GM19372 (cell line): ENCODE measurements at regions not wholly inside any gene's neighbourhood (a gene's known extent, or its start where the extent isn't known, plus 50 kb on each side); places are given as distances from the start of the nearest gene placed in this dataset.

Experiments used
- ATAC-seq: cut with Tn5 transposase; IDR thresholded peaks from one replicate; pipeline ENCODE4 v1.9.1; 2021; ENCODE audit warnings: mild to moderate bottlenecking, low read depth, moderate library complexity; ENCODE audit not compliant: unreplicated experiment

DNA sequence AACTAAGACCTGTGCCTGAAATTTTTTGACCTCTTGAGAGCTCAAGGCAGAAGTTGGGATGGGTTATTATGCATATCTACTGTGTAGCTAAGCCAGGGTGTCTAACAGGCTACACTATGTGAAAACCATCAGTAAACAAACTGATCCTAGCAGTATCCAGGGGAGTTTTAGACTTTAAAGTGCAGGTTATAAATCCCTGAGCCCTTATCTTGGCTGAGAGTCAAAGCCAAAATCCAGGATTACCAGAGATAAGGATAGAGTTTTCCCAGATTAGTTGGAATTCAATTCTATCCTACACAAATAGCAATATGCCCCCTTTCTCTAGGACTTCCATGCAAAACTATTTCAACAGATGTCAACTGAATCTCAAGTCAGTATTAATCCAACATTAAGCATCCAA lies 1229.7 kb downstream of the GRIK2 start:
- ATAC-seq, result no peak

DNA sequence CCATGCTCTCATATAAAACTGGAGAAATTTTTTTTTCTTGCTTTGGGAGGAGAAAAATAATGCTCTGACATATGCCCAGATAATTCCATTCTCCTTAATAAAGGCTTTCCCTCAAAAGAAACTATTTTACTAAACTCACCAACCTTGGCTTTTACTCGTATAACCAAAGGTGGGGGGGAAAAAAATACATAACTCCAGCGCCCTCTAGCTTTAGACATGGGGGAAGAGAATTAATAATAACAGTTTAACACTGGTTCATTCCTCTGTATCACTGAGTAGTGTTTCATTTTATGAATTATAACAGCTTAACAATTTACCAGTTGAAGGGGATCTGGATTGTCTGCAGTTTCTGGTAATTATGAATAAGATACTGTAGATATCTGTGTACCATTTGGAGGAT lies 1226.1 kb downstream of the GRIK2 start:
- no peak for ATAC-seq

DNA sequence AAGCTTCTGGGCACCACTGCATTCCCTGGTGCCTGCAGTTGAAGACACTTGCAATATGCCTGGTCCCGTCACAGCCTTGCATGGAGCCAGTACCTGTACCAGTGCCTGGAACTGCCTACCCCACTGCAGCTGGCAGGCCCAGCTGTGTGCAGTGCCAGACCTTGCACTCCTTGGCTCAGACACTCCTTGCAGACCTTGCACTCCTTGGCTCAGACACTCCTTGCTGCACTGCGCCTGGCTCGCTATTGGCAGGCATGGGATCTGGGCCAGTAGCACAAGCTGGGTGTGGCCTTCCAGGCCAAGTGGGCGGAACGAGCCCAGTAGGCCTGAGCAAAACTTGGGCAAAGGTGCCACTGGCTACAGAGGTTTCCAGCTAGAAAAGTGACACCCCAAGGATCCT lies 1189.1 kb downstream of the GRIK2 start:
- no peak for ATAC-seq

DNA sequence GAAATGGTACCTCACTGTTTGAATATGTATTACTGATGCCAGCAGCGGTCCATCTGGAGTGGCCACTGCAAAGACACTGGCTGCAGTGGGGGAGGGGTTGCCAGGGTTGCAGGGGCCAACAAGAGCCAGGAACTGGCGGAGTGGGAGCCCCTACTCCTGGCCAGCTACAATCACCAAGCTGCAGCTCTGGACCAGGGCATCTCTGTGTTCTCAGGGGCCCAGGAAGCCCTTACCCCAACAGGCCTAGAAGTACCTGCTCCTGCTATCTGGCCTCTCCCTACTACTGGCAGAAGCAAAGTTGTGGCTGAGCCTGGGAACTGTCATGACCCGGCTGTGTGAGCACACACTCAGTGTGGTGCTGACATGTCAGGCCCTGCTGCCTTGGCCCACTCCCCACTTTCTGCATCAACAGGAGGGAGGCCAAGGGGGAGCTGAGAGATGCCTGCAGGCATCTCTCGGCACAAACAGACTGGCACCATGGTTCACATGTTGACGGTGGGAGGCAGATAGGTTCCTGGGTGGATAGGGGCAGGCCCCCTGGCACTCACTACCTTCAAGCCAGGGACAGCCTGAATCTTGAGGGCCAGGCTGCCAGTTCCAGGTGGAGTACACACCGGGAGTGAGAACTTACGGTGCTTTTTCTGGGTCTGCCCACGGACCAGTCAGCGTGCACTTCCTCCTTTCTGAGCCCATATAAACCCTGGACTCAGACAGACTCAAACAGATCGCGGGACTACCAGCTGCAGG lies 1188.0 kb downstream of the GRIK2 start:
- no peak for ATAC-seq

DNA sequence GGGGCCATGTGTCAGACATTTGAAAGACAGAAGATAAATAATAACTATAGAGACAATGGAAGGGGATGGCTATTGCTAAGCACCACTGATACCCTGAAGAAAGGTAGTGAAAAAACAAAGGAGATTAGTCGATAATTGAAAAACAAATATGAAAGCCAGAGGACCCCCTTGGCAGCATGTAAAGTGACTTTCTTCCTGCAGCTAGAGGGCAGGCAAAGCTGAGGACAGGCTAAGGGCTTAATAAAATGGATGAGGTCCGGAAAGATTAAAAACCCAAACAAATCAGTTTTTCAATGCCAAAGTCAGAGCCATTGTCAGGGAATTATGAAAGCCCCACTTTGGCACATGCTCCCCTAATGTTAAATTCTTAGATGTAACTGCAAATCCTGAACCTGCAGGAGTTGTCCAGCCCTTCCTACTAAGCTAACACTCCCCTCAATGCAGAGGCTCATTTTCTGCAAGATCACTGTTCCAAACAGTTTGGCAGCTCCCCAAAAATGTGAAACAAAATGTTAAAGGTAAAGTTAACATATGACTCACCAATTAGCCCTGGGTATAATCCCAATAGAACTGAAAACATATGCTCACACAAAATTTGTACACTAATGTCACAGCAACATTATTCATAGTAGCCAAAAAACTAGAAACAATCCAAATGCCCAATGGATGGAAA lies 1177.9 kb downstream of the GRIK2 start:
- ATAC-seq, result no peak

DNA sequence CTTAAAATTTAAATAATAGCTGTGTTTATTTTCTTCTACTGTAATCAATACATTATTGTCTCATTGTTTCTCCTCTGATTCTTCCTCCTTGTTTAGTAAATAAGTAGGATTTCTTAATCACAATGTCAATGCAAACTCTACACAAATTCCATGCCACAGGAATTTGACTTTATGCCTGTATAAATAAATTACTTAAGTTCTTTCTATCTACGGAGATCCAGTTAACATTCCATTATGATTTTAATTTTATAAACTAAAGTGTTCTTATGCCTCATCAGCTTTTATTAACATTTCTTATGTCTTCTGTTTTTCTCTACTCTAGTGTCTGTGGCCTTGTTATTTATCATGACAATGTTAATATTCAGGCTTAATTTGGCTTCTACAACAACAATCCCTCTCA lies 1169.2 kb downstream of the GRIK2 start:
- no peak for ATAC-seq

DNA sequence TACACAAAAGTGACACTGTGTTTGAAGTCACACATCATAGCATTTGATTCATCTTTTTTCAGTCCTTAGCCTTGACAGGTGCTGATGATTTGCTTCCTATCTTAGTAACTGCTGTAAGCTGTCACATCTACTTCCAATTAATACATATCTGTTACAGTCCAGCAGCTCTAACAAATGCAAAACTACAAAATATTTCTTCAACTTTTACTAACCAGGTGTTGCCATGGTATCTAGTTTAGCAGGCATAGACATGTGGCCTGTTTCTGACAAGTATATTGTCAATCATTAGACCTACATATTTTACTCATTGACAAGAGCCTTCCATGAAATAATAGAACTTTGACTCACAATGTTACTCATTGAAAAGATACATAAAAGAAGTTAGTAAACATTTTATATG lies 1159.7 kb downstream of the GRIK2 start:
- ATAC-seq, result no peak

DNA sequence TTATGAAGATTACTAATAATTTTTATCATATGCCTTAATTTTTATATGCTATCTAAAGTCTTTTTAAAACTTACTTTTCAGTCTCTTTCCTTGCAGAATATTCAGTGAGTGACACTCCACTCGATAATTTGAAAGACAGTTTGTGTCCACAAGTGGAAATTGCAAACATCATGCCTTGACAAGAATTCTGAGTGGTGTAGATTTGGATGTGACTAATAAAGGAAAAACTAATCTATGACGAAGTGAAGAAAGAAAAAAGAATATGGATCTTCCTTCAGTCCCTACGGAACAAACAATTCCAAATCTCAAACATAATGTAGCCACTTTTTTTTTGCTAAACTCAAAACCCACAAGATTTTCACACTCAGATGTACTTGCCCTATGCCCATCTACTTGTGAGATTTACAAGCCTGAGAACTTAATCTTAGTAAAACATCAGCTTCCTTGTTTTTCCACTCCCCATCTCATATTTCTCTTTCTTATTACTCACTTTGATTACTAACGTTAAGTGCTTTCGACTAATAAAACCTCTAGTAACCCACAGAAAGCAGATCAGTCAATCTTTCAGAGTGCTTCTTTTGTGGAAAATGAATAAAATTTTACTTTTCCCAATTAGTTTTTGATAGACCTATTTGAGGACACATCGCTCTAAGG lies 1155.8 kb downstream of the GRIK2 start:
- ATAC-seq, result no peak

DNA sequence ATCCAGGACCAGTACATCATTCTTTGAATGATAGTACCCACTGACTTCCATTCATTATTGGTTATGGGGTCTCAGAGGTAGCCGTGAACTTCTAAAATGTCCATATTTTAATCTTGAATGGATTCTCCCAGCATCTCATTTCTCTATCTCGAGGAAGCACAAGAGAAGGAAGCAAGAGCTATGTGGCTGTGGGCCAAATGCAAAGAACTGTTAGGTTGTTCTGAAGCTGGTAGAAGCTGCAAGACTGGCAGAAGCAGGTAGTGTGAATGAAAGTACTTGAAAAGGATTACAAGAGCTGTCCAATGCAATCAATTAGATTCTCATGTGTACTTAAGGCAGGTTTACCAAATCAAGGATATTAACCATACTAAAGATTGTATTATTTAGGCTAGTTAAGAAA lies 1131.8 kb downstream of the GRIK2 start:
- no peak for ATAC-seq

DNA sequence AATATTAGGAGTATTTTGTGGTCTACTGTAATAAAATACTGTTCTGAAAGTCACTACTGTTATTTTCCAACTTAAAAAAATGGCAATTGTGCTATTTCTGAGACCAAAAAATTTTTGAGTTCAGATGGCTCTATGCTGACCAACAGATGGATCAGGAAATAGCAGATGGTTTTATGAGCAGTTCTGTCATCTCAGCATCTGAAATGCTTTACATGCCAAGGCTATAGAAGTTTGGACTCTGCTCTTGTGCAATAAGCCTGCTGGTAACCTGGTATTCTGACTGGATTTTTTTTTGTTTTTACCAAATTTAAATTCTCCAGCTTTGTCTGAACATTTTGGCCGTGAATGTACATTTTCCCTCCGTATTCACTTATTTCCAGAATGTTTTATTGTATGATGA lies 1127.5 kb downstream of the GRIK2 start:
- no peak for ATAC-seq

DNA sequence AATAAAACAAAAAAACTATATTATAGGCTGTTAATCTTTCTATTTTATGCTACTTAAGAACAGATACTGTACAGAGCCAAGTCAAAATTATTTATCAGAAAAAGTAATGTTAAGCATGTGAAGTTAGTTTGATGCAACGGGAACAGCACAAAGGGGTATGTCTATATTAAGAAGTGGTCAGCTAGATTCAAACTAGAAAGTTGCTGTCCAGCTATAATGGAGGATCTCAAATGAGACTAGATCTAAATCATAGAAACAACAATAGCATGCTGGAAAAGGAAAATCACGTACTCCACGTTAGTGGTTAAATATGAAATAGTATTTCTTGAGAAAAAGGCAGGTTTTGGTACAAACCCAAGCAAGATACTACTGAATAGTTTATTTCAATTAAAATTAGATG lies 1124.0 kb downstream of the GRIK2 start:
- ATAC-seq, result no peak

DNA sequence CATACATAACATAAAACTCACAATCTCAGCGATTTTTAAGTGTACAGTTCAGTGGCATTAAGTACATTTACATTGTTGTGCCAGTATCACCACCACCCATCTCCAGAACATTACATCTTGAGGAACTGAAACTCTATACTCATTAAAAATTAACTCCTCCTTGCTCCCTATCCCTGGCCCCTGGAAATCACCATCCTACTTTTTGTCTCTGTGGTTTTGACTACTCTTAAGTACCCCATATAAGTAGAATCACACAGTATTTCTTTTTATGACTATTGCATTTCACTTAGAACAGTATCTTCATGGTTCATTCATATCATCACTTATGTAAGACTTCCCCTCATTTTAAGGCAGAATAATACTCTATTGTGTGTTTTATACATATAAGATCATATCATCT lies 1108.1 kb downstream of the GRIK2 start:
- ATAC-seq, result no peak

DNA sequence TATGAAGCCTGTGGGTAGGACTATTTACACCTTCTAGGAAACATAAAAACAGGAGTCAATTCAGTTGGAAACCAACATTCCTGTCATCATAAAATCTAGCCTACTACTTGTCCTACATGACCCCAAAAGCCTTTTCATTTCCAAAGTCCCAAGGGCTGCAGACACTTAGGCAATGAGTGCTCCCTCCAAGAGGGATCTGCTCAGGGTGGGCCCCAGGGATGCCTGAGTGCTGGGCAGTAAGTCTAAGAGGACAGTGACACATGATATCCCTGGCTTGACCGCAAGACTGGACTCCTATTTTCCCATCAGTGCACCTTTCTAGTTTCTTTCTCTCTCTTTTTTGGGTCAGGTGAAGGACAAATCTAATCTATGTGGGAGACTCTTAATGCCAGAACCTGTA lies 1101.3 kb downstream of the GRIK2 start:
- no peak for ATAC-seq

DNA sequence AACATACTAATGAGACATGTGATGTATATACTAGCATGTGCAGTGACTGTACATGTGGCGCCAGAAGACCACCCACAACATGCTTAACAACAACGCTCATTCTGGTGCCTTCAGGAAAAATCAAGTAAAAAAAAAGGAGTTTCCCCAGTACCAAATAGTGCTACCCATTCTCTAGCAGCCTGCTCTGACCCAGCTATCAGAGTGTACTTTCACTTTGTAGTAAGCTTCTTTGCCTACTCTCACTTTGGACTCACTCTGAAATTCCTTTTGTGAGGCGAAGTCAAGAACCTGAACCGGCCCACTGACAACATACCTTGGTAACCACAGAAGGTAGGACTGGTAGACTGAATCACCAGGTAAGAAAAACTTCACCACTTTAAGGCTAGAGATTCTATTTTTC lies 1100.0 kb downstream of the GRIK2 start:
- no peak for ATAC-seq

DNA sequence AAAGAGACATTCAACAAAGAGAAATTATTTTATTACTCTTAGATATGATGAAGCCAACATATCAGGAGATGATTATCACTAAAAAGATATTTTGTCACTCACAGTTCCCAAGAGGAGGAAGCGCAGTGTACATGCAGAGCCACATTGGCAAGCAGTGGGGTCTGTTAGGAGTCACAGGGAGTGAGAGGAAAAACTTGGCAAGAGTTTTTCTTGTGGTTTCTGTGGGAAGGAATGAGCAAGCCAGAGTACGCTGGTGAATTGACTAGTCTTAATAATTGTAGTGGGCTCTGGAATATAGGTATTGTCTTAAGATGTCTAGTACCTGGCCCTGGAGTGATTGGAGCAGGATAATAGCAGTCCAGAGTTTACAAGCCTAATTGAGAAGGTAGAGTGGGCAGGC lies 1095.2 kb downstream of the GRIK2 start:
- ATAC-seq, result no peak

DNA sequence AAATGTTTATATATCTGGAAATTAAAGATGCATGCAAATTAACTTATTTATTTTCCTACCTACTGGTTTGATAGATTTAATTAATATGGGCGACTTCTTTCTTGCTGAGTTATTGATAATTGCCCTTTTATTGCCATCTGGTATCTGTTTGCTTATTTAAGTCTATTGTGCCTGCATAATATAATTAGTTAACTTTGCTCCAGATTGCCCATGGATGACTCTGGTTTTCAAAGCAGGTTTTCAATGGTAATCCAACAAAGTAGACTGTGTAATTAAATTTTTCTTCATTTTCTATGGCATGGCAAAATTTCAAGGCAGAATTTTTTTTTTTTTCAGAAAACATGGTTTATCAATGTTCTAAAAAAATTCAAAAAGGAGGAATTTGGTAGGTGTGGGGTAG lies 1092.0 kb downstream of the GRIK2 start:
- no peak for ATAC-seq

DNA sequence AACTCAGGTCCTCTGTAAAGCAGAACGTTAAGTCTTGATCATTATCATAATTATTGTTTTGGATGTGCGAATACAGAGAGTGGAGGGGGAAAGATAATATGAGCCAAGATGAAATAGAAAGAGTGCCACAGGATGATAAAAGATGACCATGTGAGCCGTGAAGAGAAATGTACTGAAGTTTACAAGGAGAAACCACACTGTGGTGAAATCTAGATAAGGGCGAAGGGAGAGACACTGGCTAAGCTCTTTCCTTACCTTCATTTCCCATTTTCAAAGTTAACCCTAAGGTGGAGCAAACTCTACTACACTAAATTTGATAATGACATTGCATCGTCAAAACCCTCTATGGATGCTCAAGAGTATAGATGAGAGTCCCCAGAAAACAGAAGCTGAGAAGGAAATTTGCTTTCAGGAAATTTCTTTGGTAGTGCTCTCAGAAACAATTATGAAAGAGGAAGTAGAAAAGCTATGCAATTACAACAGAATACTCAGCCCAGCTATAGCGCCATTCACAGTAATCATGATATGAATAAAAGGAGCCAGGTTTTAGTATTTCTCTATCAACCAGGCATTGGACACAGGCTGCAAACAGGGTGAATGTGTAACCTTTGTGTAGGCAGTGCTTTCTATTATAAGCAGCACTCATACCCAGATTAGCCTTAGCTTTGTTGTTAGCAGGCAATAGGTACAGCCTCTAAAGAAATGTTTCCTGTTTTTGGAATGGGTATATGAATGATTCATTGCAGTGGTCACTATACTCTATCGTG lies 1080.7 kb downstream of the GRIK2 start:
- no peak for ATAC-seq

DNA sequence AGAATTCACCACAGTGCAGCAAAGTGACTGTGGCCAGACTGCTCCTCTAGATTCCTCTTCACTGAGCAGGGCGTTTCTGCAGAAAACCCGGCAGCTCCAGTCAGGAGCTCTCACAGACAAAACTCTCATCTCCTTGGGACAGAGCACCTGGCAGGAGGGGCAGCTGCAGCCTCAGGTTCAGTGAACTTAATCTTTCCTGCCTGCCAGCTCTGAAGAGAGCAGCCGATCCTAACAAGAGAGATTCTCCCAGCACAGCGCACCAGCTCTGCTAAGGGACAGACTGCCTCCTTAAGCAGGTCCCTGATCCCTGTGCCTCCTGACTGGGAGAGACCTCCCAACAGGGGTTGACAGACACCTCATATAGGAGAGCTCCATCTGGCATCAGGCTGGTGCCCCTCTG lies 1065.5 kb downstream of the GRIK2 start:
- ATAC-seq, result no peak

DNA sequence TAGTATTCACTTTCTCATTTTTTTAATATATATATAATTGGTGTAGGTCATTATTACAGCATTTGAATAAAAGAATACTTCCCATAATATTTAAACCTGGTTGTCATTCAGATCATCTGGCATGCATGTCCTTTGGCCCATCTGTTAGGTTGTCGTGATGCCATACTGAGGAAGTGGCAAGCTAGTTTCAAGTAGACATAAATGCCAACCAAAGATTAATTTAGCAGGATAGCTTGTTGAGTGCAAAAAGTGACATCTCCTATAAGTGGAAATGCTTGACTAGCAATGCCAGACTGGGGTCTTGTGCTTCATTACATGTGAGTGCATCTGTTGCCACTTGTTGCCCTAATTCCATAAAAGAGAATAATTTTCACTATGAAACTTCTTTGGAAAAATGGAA lies 1044.7 kb downstream of the GRIK2 start:
- ATAC-seq, result no peak

DNA sequence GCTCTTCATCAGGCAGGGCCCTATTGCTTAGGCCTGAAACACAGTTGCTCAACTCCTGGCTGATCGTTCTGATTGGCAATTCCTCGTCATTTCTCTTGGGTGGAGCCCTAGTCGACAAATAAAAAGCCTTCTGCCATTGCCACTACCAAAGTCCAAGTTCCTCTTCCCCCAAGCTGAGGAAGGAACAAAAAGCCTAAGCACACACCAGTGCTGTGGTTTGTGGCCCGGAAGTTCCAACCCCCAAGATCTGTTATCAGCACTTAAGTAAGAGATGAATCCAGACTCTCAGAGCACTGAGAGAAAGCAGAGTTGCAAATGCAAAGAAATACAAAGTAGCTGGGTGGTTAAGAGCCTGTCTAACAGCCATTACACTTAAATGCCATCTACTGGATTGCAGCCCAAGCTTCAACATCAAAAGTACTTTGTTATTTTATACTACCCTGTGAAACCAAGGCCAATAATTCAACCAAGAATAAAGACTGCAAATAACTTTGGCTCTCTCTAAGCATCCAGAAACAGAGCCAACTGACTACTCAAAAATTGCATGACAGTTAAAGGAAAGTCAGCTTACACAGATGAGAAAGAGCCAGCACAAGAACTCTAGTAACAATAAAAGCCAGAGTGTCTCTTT lies 1024.0 kb downstream of the GRIK2 start:
- no peak for ATAC-seq

DNA sequence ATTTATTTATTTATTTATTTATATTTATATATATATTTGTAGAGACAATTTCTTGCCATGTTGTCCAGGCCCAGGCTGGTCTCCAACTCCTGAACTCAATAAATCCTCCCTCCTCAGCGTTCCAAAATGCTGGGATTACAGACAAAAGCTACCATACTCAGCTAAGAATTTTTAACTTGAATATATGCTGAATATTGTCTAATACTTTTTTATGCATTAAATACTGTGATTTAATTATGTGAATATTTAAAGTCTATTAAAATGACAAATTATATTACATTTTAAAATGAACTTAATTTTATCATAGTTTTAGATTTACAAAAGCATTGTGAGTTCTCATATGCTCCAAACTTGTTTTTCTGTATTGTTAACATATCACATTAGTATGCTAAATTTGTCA lies 1022.4 kb downstream of the GRIK2 start:
- no peak for ATAC-seq
